ENCODE measurements at regions not wholly inside any gene's neighbourhood (a gene's known extent, or its start where the extent isn't known, plus 50 kb on each side); places are given as distances from the start of the nearest gene placed in this dataset.

- no peak overlapping the region for H3K4me3 ChIP-seq (replicated peaks; ENCODE audit: low read depth, low read length)
- TF ChIP-seq CTCF (IDR thresholded peaks at IDR 0.05; ENCODE audit: low read length, missing control alignments) = no peak
- no peak for DNase-seq (ENCODE audit: low read depth)
Observed at GRCh38 chr6:42506070-42506469, 54.3 kb upstream of the TRERF1 start.

GRCh38 chr6:42505385-42505718 lies 53.6 kb upstream of the TRERF1 start:
- TF ChIP-seq CTCF (IDR thresholded peaks at IDR 0.05; ENCODE audit: low read length, missing control alignments) = no peak
- DNase-seq (ENCODE audit: low read depth) = peak; percentile 36
- no peak overlapping the region for H3K4me3 ChIP-seq (replicated peaks; ENCODE audit: low read depth, low read length)

- TF ChIP-seq CTCF (IDR thresholded peaks at IDR 0.05; ENCODE audit: low read length, missing control alignments) = no peak
- no peak for DNase-seq (ENCODE audit: low read depth)
- no peak overlapping the region for H3K4me3 ChIP-seq (replicated peaks; ENCODE audit: low read depth, low read length)
Observed at GRCh38 chr6:42503894-42504293, 52.2 kb upstream of the TRERF1 start.

GRCh38 chr6:42502990-42503389 lies 51.3 kb upstream of the TRERF1 start:
- no peak for DNase-seq (ENCODE audit: low read depth)
- H3K4me3 ChIP-seq (replicated peaks; ENCODE audit: low read depth, low read length) = no peak overlapping the region
- no peak for TF ChIP-seq CTCF (IDR thresholded peaks at IDR 0.05; ENCODE audit: low read length, missing control alignments)

GRCh38 chr6:42502127-42502526 lies 50.4 kb upstream of the TRERF1 start:
- TF ChIP-seq CTCF (IDR thresholded peaks at IDR 0.05; ENCODE audit: low read length, missing control alignments) = no peak
- no peak overlapping the region for H3K4me3 ChIP-seq (replicated peaks; ENCODE audit: low read depth, low read length)
- no peak for DNase-seq (ENCODE audit: low read depth)
